H9 (cell line): ENCODE measurements at regions not wholly inside any gene's neighbourhood (a gene's known extent, or its start where the extent isn't known, plus 50 kb on each side); places are given as distances from the start of the nearest gene placed in this dataset.

Experiments
- DNase-seq: peaks from one replicate; pipeline ENCODE4 v3.0.0-alpha.2; 2017
- H2AFZ ChIP-seq: one replicate; pipeline ENCODE4 v1.6.1; 2013; ENCODE audit warnings: mild to moderate bottlenecking, low read length, control low read depth, moderate library complexity
- H2AK5ac ChIP-seq: 2 replicates; pipeline ENCODE4 v1.6.1; 2013; ENCODE audit warnings: low read length, control low read depth, mixed read lengths; ENCODE audit not compliant: insufficient read length
- H2BK120ac ChIP-seq: one replicate; pipeline ENCODE4 v1.6.1; 2013; ENCODE audit warnings: low read depth, mild to moderate bottlenecking, low read length, control low read depth, inconsistent platforms; ENCODE audit not compliant: poor library complexity, severe bottlenecking
- H2BK12ac ChIP-seq: 2 replicates; pipeline ENCODE4 v1.6.1; 2013; ENCODE audit warnings: low read length, control low read depth, mixed read lengths, low read depth; ENCODE audit not compliant: insufficient read length
- H2BK15ac ChIP-seq: 2 replicates; pipeline ENCODE4 v1.6.1; 2013; ENCODE audit warnings: low read depth, low read length, control low read depth
- H2BK20ac ChIP-seq: one replicate; pipeline ENCODE4 v1.6.1; 2013; ENCODE audit warnings: low read depth, mild to moderate bottlenecking, low read length, control low read depth, inconsistent platforms; ENCODE audit not compliant: poor library complexity, severe bottlenecking
- H2BK5ac ChIP-seq: 2 replicates; pipeline ENCODE4 v1.6.1; 2013; ENCODE audit warnings: low read length, control low read depth, mixed read lengths; ENCODE audit not compliant: insufficient read length
- H3K14ac ChIP-seq: 2 replicates; pipeline ENCODE4 v1.6.1; 2013; ENCODE audit warnings: low read length, control low read depth; ENCODE audit not compliant: insufficient read depth
- H3K18ac ChIP-seq: 2 replicates; pipeline ENCODE4 v1.6.1; 2013; ENCODE audit warnings: low read depth, mild to moderate bottlenecking, mixed read lengths, low read length, control low read depth; ENCODE audit not compliant: insufficient read length
- H3K23ac ChIP-seq: 2 replicates; pipeline ENCODE4 v1.6.1; 2013; ENCODE audit warnings: low read length, control low read depth, mixed read lengths, low read depth; ENCODE audit not compliant: insufficient read length
- H3K23me2 ChIP-seq: 2 replicates; pipeline ENCODE4 v1.6.1; 2013; ENCODE audit warnings: low read depth, mild to moderate bottlenecking, mixed read lengths, low read length, control low read depth; ENCODE audit not compliant: insufficient read length, poor library complexity, severe bottlenecking
- H3K27ac ChIP-seq: 2 replicates; pipeline ENCODE4 v1.5.1; 2013; ENCODE audit warnings: low read length, control low read depth, mixed read lengths, low read depth; ENCODE audit not compliant: insufficient read length
- H3K27me3 ChIP-seq: 2 replicates; pipeline ENCODE4 v1.6.1; 2013; ENCODE audit warnings: low read length, control low read depth, inconsistent platforms; ENCODE audit not compliant: insufficient read depth
- H3K4ac ChIP-seq: 2 replicates; pipeline ENCODE4 v1.6.1; 2013; ENCODE audit warnings: low read depth, mild to moderate bottlenecking, control low read depth, inconsistent platforms, low read length, moderate library complexity
- H3K4me1 ChIP-seq: 2 replicates; pipeline ENCODE4 v1.6.1; 2013; ENCODE audit warnings: low read length, control low read depth, inconsistent platforms; ENCODE audit not compliant: insufficient read depth
- H3K4me2 ChIP-seq: 2 replicates; pipeline ENCODE4 v1.6.1; 2013; ENCODE audit warnings: low read length, control low read depth, mixed read lengths; ENCODE audit not compliant: insufficient read length, insufficient read depth
- H3K56ac ChIP-seq: 2 replicates; pipeline ENCODE4 v1.6.1; 2013; ENCODE audit warnings: low read depth, mild to moderate bottlenecking, mixed read lengths, low read length, control low read depth; ENCODE audit not compliant: insufficient read length
- H3K79me1 ChIP-seq: 2 replicates; pipeline ENCODE4 v1.6.1; 2013; ENCODE audit warnings: low read depth, mild to moderate bottlenecking, moderate library complexity, low read length, control low read depth, inconsistent platforms; ENCODE audit not compliant: insufficient read depth, poor library complexity, severe bottlenecking
- H3K79me2 ChIP-seq: 2 replicates; pipeline ENCODE4 v1.6.1; 2013; ENCODE audit warnings: low read length, control low read depth, inconsistent platforms; ENCODE audit not compliant: insufficient read depth
- H3K9ac ChIP-seq: 2 replicates; pipeline ENCODE4 v1.6.1; 2013; ENCODE audit warnings: low read length, control low read depth, mixed read lengths; ENCODE audit not compliant: insufficient read length; ENCODE audit errors: extremely low read depth
- H3K9me3 ChIP-seq: one replicate; pipeline ENCODE4 v1.6.1; 2013; ENCODE audit warnings: low read depth, low read length, inconsistent platforms; ENCODE audit not compliant: control insufficient read depth
- H3T11ph ChIP-seq: one replicate; pipeline ENCODE4 v1.6.1; 2013; ENCODE audit warnings: mild to moderate bottlenecking, low read length, control low read depth, inconsistent platforms
- H4K20me1 ChIP-seq: one replicate; pipeline ENCODE4 v1.6.1; 2013; ENCODE audit not compliant: control insufficient read depth, insufficient read length, insufficient read depth
- H4K5ac ChIP-seq: 2 replicates; pipeline ENCODE4 v1.6.1; 2013; ENCODE audit warnings: low read depth, mild to moderate bottlenecking, mixed read lengths, low read length, control low read depth; ENCODE audit not compliant: insufficient read length
- H4K8ac ChIP-seq: replicated peaks from 2 replicates; pipeline ENCODE4 v1.6.1; 2013; ENCODE audit warnings: low read length, control low read depth, mixed read lengths, low read depth; ENCODE audit not compliant: insufficient read length
- H4K91ac ChIP-seq: 2 replicates; pipeline ENCODE4 v1.6.1; 2013; ENCODE audit warnings: low read depth, mild to moderate bottlenecking, moderate library complexity, mixed read lengths, low read length, control low read depth; ENCODE audit not compliant: insufficient read length
- H3K27ac Mint-ChIP-seq, 3 experiments: 2 replicates in 2 of 3; 3 replicates in 1 of 3; pipeline ENCODE4 v1.8.0; 2020 to 2021; ENCODE audit warnings: mixed read lengths in 3 of 3, mild to moderate bottlenecking in 1 of 3, moderate library complexity in 1 of 3
- H3K27me3 Mint-ChIP-seq: 2 replicates; pipeline ENCODE4 v1.8.0; 2021; ENCODE audit warnings: low read depth, mild to moderate bottlenecking, moderate library complexity, mixed read lengths
- H3K36me3 Mint-ChIP-seq, 3 experiments: 2 replicates in 2 of 3; 3 replicates in 1 of 3; pipeline ENCODE4 v1.8.0; 2020 to 2021; ENCODE audit warnings: low read depth in 3 of 3, mixed read lengths in 3 of 3; ENCODE audit not compliant: insufficient read depth in 1 of 3
- H3K4me1 Mint-ChIP-seq, 2 experiments: 2 replicates each; pipeline ENCODE4 v1.8.0; 2020; ENCODE audit warnings: mixed read lengths in 2 of 2
- H3K4me3 Mint-ChIP-seq, 2 experiments: 2 replicates in 1 of 2; 3 replicates in 1 of 2; pipeline ENCODE4 v1.8.0; 2020 to 2021; ENCODE audit warnings: mild to moderate bottlenecking in 2 of 2, mixed read lengths in 2 of 2, moderate library complexity in 1 of 2
- H3K9me3 Mint-ChIP-seq, 2 experiments: 2 replicates in 1 of 2; 3 replicates in 1 of 2; pipeline ENCODE4 v1.8.0; 2020; ENCODE audit warnings: mild to moderate bottlenecking in 2 of 2, mixed read lengths in 2 of 2, moderate library complexity in 1 of 2
- CTCF ChIP-seq: fragments of 200-600 bp; sonication (generic); conservative IDR thresholded peaks from 3 replicates; pipeline ENCODE4 v1.8.0; 2021; ENCODE audit warnings: antibody characterized with exemption, mild to moderate bottlenecking
- WGBS: extraction: QIAGEN DNeasy Blood & Tissue Kit; methylation state at CpG from one replicate; pipeline ENCODE4 v1.1.7; 2013; ENCODE audit warnings: missing lambda C conversion rate, low lambda C conversion rate, mixed read lengths; ENCODE audit not compliant: insufficient read length; ENCODE audit errors: extremely low coverage; 5-methylcytosine and 5-hydroxymethylcytosine counted together

- Histone ChIP-seq H3K9me3 (no peaks in the 10 kb centered on the region), H2AK5ac (no peak overlapping the region), H3K79me2 (no peaks in the 10 kb centered on the region), H2BK20ac (no peak overlapping the region), H2BK120ac (no peak overlapping the region), H4K91ac (no peak overlapping the region), H2AFZ (no peak overlapping the region), H3K14ac (no peak overlapping the region), H4K5ac (no peak overlapping the region), H4K20me1 (no peaks in the 10 kb centered on the region), H3K4me2 (no peak overlapping the region), H2BK5ac (no peak overlapping the region), H3K4ac (no peak overlapping the region), H3K56ac (no peak overlapping the region), H3K27me3 (no peaks in the 10 kb centered on the region), H2BK12ac (no peak overlapping the region), H2BK15ac (no peak overlapping the region), H3T11ph (no peak overlapping the region), H3K23ac (no peak overlapping the region), H3K79me1 (no peaks in the 10 kb centered on the region), H3K4me1 (no peaks in the 10 kb centered on the region), H3K23me2 (no peaks in the 10 kb centered on the region), H3K27ac (no peak overlapping the region), H4K8ac (no peak overlapping the region), H3K9ac (no peak overlapping the region), H3K18ac (no peak overlapping the region)
- H3K27me3 Mint-ChIP-seq: no peaks in the 10 kb centered on the region
- DNase-seq: no peak
- TF ChIP-seq CTCF: no peak
- no peak overlapping the region for H3K27ac Mint-ChIP-seq
- no peak overlapping the region for H3K4me3 Mint-ChIP-seq
- H3K4me1 Mint-ChIP-seq: 0 out of 4 replicates have a peak, but pooled peaks cover 0 to 2% of the 10 kb centered on the region in 2 experiments
- no CpG with 5 or more reads among the region's 2 CpGs for WGBS
- H3K36me3 Mint-ChIP-seq: no peaks in the 10 kb centered on the region
- no peaks in the 10 kb centered on the region for H3K9me3 Mint-ChIP-seq
These were observed 1290.7 kb downstream of the SUCLG1 start for GRCh38 chr2:83168377-83168776.
